ENCODE measurements at regions not wholly inside any gene's neighbourhood (a gene's known extent, or its start where the extent isn't known, plus 50 kb on each side); places are given as distances from the start of the nearest gene placed in this dataset.

DNA sequence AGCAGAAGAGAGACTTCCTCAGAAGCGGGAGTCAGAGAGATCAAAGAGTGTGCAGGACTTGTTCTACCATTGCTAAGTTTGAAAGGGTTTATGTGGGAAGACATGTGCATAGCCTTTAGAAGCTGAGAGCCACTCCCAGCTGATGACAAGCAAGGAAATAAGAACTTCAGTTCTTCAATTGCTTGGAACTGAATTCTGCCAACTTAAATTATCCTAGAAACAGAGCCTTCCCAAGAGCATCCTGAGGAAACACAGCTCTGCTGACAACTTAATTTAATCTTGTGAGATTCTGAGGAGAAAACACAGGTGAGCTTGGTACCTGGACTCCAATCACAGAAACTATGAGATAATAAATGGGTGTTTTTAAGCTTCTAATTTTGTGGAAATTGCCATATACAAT lies 150.6 kb upstream of the OGFRL1 start:
- Histone ChIP-seq H3K27ac (no peak overlapping the region), H3K36me3 (no peaks in the 10 kb centered on the region), H3K4me3 (no peak overlapping the region), H3K4me1 (no peaks in the 10 kb centered on the region), H3K27me3 (no peaks in the 10 kb centered on the region), H3K9me3 (no peaks in the 10 kb centered on the region)
- TF ChIP-seq POLR2AphosphoS5 (IDR thresholded peaks at IDR 0.05) (no peak), EP300 (IDR thresholded peaks at IDR 0.05; ENCODE audit: low read depth) (no peak), CTCF (IDR thresholded peaks at IDR 0.05) (no peak), POLR2A (IDR thresholded peaks at IDR 0.05) (no peak)
- intact Hi-C loops (cut with DNase I; ENCODE audit: low total_unique reads), result no loop called here
- DNase-seq, result no peak
- 17 to 72% methylated on average over 1 of the region's 1 CpG for WGBS, 2 donors (ENCODE audit: low coverage in 1 of 2)
- in situ Hi-C loops (cut with MboI; ENCODE audit: low pct_ligation_motif_present in 1 of 4, low pct_unique_long_range_greater_than_20kb in 1 of 4, low sequenced_read_pairs in 3 of 4), result no loop called here

DNA sequence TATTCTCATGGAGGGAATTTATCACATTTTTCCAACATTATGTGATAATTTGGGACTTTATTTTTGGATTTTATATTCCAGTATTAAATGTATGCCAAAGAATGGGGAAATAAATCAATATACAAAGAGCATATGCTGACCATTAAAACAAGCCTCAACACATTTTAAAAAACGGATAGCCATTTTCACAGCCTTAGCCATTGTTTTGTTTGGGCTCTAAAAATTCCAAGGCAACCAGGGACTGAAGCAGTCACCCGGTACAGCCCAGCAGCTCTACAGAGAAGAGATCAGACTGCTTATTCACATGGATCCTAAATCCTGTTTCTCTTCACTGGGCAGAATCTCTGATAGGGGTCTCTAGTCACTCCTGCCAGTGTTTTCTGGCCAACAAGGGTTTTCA lies 150.2 kb upstream of the OGFRL1 start:
- H3K27ac ChIP-seq, result no peak overlapping the region
- 38 to 39% methylated on average over 1 to 2 of the region's 2 CpGs for WGBS, 2 donors (ENCODE audit: low coverage in 1 of 2)
- intact Hi-C loops (cut with DNase I; ENCODE audit: low total_unique reads) (no loop called here), in situ Hi-C loops (cut with MboI; ENCODE audit: low pct_ligation_motif_present in 1 of 4, low pct_unique_long_range_greater_than_20kb in 1 of 4, low sequenced_read_pairs in 3 of 4) (no loop called here)
- no peak for DNase-seq
- H3K36me3 ChIP-seq, result no peaks in the 10 kb centered on the region
- TF ChIP-seq EP300 (IDR thresholded peaks at IDR 0.05; ENCODE audit: low read depth) (no peak), CTCF (IDR thresholded peaks at IDR 0.05) (no peak), POLR2A (IDR thresholded peaks at IDR 0.05) (no peak), POLR2AphosphoS5 (IDR thresholded peaks at IDR 0.05) (no peak)
- H3K9me3 ChIP-seq, result no peaks in the 10 kb centered on the region
- no peaks in the 10 kb centered on the region for H3K4me1 ChIP-seq
- H3K4me3 ChIP-seq, result no peak overlapping the region
- H3K27me3 ChIP-seq, result no peaks in the 10 kb centered on the region

DNA sequence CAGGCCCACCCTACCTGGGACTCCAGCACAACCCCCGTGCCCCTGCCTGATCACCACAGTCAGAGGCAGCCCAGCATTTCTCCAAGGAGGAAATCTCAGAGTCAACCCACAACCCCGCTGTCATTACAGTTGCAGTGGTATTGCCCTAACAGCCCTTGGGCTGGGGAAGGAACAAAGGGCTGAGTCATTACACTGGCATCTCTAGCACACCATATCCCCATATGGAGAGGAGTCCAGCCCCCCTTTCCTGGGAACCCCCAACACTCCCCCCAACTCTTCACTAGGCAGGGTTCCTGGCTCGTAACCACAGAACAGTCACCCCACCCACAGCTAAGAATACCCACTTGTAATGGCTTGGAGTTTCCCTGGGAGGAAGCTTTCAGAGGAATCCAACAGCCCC lies 149.4 kb upstream of the OGFRL1 start:
- intact Hi-C loops (cut with DNase I; ENCODE audit: low total_unique reads), result no loop called here
- Histone ChIP-seq H3K27ac (no peak overlapping the region), H3K27me3 (no peaks in the 10 kb centered on the region), H3K4me1 (no peaks in the 10 kb centered on the region), H3K4me3 (no peak overlapping the region), H3K36me3 (no peaks in the 10 kb centered on the region), H3K9me3 (no peaks in the 10 kb centered on the region)
- in situ Hi-C loops (cut with MboI; ENCODE audit: low pct_ligation_motif_present in 1 of 4, low pct_unique_long_range_greater_than_20kb in 1 of 4, low sequenced_read_pairs in 3 of 4), result no loop called here
- DNase-seq, result no peak
- TF ChIP-seq EP300 (IDR thresholded peaks at IDR 0.05; ENCODE audit: low read depth), result no peak
- no peak for TF ChIP-seq POLR2AphosphoS5 (IDR thresholded peaks at IDR 0.05)
- TF ChIP-seq CTCF (IDR thresholded peaks at IDR 0.05), result no peak
- 78% methylated on average over 3 of the region's 3 CpGs; no CpG with 5 or more reads in 1 of the 2 donors for WGBS, 2 donors (ENCODE audit: low coverage in 1 of 2)

DNA sequence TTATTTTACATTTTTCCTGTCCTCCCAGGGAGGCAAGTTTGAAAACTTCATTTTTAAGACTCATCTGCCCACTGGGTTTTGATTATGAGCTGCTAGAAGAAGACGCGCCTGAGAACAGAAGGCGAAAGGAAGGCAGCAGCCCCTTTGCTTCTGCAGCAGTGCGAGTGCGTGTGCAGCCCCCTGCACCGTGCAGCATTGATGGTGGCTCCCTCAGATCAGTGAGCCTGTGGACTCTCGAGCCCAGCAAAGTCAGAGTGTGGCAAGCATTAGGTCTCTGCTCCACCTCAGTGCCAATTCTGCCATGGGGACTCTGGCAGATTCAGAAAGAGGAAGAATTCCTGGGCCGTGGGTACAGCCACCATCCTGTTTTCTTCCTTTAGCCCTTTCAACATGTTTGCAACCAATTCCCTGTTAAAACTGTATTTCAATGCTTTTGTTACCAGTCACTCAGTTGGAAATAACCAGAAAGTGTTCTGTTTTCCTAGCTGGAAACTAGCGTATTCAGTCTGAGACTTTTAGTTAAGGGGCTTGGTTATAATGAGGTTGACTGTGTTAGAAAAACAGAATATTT lies 134.8 kb upstream of the OGFRL1 start:
- TF ChIP-seq EP300 (IDR thresholded peaks at IDR 0.05; ENCODE audit: low read depth) (no peak), POLR2AphosphoS5 (IDR thresholded peaks at IDR 0.05) (no peak), POLR2A (IDR thresholded peaks at IDR 0.05) (no peak), CTCF (IDR thresholded peaks at IDR 0.05) (no peak)
- Histone ChIP-seq H3K4me3 (no peak overlapping the region), H3K27ac (no peak overlapping the region), H3K27me3 (no peaks in the 10 kb centered on the region), H3K9me3 (no peaks in the 10 kb centered on the region), H3K4me1 (no peaks in the 10 kb centered on the region), H3K36me3 (no peaks in the 10 kb centered on the region)
- in situ Hi-C loops (cut with MboI; ENCODE audit: low pct_ligation_motif_present in 1 of 4, low pct_unique_long_range_greater_than_20kb in 1 of 4, low sequenced_read_pairs in 3 of 4), result no loop called here
- 75 to 87% methylated on average over 5 to 9 of the region's 9 CpGs for whole genome bisulfite sequencing, 2 donors (ENCODE audit: low coverage in 1 of 2)
- intact Hi-C loops (cut with DNase I; ENCODE audit: low total_unique reads), result no loop called here
- no peak for DNase-seq

Data from transverse colon (tissue), 4 donors.